Esophagus squamous epithelium (tissue), 5 donors: ENCODE measurements at regions not wholly inside any gene's neighbourhood (a gene's known extent, or its start where the extent isn't known, plus 50 kb on each side); places are given as distances from the start of the nearest gene placed in this dataset.

Experiments
- DNase-seq: peaks from one replicate; lab custom pipeline; 2025; lab: John Stamatoyannopoulos, UW
- H3K27ac ChIP-seq, 4 donors: fragments of 200-600 bp; sonication (generic); one replicate each; pipeline ENCODE4 v1.5.1; 2016 to 2019; ENCODE audit warnings: mild to moderate bottlenecking in 1 of 4
- H3K27me3 ChIP-seq, 4 donors: fragments of 200-600 bp; sonication (generic); 1 replicate in 3 of 4; 2 replicates in 1 of 4; pipeline versions ENCODE4 v1.5.1 to v1.6.0; 2017 to 2021; ENCODE audit warnings: antibody characterized with exemption in 1 of 4
- H3K36me3 ChIP-seq, 3 donors: fragments of 200-600 bp; sonication (generic); one replicate each; pipeline ENCODE4 v1.5.1; 2016 to 2019
- H3K4me1 ChIP-seq, 3 donors: fragments of 200-600 bp; sonication (generic); one replicate each; pipeline ENCODE4 v1.5.1; 2017 to 2019
- H3K4me3 ChIP-seq, 4 donors: fragments of 200-600 bp; sonication (generic); 1 replicate in 3 of 4; 2 replicates in 1 of 4; pipeline ENCODE4 v1.5.1; 2016 to 2019; ENCODE audit warnings: mild to moderate bottlenecking in 2 of 4, moderate library complexity in 1 of 4
- H3K9me3 ChIP-seq, 3 donors: fragments of 200-600 bp; sonication (generic); one replicate each; pipeline ENCODE4 v1.5.1; 2016 to 2019
- CTCF ChIP-seq, 6 experiments: fragments of 450-650 bp in 4 of 6; fragments of 200-600 bp in 2 of 6; sonication (generic) in 2 of 6; IDR thresholded peaks; one replicate each; pipeline ENCODE4 v1.5.1; 2016 to 2019; ENCODE audit warnings: antibody characterized with exemption in 6 of 6, mild to moderate bottlenecking in 4 of 6, moderate library complexity in 4 of 6
- POLR2A ChIP-seq, 4 donors: fragments of 450-650 bp; IDR thresholded peaks; one replicate each; pipeline ENCODE4 v1.6.1; 2017; ENCODE audit warnings: antibody characterized with exemption in 4 of 4, mild to moderate bottlenecking in 4 of 4, moderate library complexity in 3 of 4
- WGBS, 2 donors: methylation state at CpG; one replicate each; pipeline ENCODE4 v1.1.5; 2018; 5-methylcytosine and 5-hydroxymethylcytosine counted together
- intact Hi-C: fragments of 100-400 bp; cut with DNase I; formaldehyde crosslinking; loops from one replicate; pipeline ENCODE4 v1.15.0; 2022
- donor health status: DM: yes; HTN: yes; CAD: no.

- TF ChIP-seq CTCF (IDR thresholded peaks at IDR 0.05): no peak
- TF ChIP-seq POLR2A (IDR thresholded peaks at IDR 0.05): no peak
- 62 to 70% methylated on average over 2 of the region's 2 CpGs for WGBS, 2 donors
- Histone ChIP-seq H3K4me3 (no peak overlapping the region), H3K27me3 (no peaks in the 10 kb centered on the region), H3K9me3 (no peaks in the 10 kb centered on the region), H3K4me1 (no peaks in the 10 kb centered on the region), H3K27ac (no peak overlapping the region), H3K36me3 (no peaks in the 10 kb centered on the region)
- intact Hi-C loops: no loop called here
- no peak for DNase-seq
Observed at GRCh38 chr9:80560976-80561375, 989.2 kb downstream of the TLE4 start.

DNA sequence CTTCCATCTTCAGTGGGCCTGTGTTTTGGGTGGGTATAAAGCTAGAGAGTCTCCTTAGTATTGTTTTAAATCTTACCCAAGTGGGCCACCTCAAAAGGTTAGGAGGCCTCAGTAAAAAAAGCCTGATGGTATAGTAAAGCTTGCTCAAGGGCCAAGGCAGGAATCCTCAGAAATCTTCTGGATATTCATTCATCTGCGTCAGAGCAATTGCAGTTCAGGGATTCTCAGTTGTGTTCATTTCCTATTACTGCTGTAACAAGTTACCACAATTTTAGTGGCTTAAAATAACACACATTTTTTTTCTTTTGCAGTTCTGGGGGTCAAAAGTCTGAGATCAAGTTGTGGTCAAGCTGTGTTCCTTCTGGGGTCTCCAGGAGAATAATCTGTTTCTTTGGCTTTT lies 985.5 kb downstream of the TLE4 start:
- Histone ChIP-seq H3K27me3 (no peaks in the 10 kb centered on the region), H3K4me1 (no peaks in the 10 kb centered on the region), H3K9me3 (no peaks in the 10 kb centered on the region), H3K27ac (no peak overlapping the region), H3K4me3 (no peak overlapping the region), H3K36me3 (no peaks in the 10 kb centered on the region)
- intact Hi-C loops: no loop called here
- TF ChIP-seq CTCF (IDR thresholded peaks at IDR 0.05) (no peak), POLR2A (IDR thresholded peaks at IDR 0.05) (no peak)
- 86 to 90% methylated on average over 1 of the region's 1 CpG for WGBS, 2 donors
- DNase-seq: no peak

GRCh38 chr9:80556631-80557030 lies 984.9 kb downstream of the TLE4 start:
- no peaks in the 10 kb centered on the region for H3K4me1 ChIP-seq
- H3K9me3 ChIP-seq: no peaks in the 10 kb centered on the region
- intact Hi-C loops: no loop called here
- TF ChIP-seq CTCF (IDR thresholded peaks at IDR 0.05): no peak
- no peak for TF ChIP-seq POLR2A (IDR thresholded peaks at IDR 0.05)
- no peaks in the 10 kb centered on the region for H3K36me3 ChIP-seq
- no peak for DNase-seq
- H3K27me3 ChIP-seq: no peaks in the 10 kb centered on the region
- H3K27ac ChIP-seq: no peak overlapping the region
- no peak overlapping the region for H3K4me3 ChIP-seq

DNA sequence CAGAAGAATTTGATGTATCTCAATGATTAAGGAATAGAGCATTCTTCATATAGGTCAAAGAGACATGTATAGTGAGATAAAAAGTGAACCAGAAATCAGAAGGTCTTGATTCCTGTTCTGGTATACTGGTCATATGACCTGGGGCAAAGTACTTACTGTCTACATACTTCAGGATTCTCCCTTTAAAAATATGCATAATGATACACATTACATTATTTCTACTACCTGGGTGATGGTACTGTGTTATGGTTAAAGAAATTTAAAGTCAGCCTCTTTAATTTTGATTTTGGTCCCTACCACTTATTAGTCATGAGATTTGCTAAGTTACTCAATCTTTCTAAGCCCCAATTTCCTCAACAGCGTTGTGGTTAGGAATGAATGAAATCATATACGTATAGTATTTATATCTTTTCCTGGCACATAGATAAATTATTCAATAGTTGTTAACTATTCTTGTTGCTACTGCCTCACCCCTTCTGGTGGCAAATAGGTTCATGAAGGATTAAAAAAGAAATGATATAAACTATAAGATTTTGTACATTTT lies 984.1 kb downstream of the TLE4 start:
- no peaks in the 10 kb centered on the region for H3K36me3 ChIP-seq
- no peak overlapping the region for H3K27ac ChIP-seq
- no peak overlapping the region for H3K4me3 ChIP-seq
- no peaks in the 10 kb centered on the region for H3K27me3 ChIP-seq
- WGBS, 2 donors: 34 to 43% methylated on average over 2 of the region's 2 CpGs
- no peak for DNase-seq
- no peaks in the 10 kb centered on the region for H3K4me1 ChIP-seq
- H3K9me3 ChIP-seq: no peaks in the 10 kb centered on the region
- intact Hi-C loops: no loop called here
- TF ChIP-seq CTCF (IDR thresholded peaks at IDR 0.05) (no peak), POLR2A (IDR thresholded peaks at IDR 0.05) (no peak)

- Histone ChIP-seq H3K4me3 (no peak overlapping the region), H3K9me3 (no peaks in the 10 kb centered on the region), H3K27me3 (no peaks in the 10 kb centered on the region), H3K36me3 (no peaks in the 10 kb centered on the region), H3K4me1 (no peaks in the 10 kb centered on the region), H3K27ac (no peak overlapping the region)
- TF ChIP-seq POLR2A (IDR thresholded peaks at IDR 0.05) (no peak), CTCF (IDR thresholded peaks at IDR 0.05) (no peak)
- DNase-seq: no peak
- intact Hi-C loops: no loop called here
Observed at GRCh38 chr9:80554856-80555255, 983.1 kb downstream of the TLE4 start.
